ENCODE measurements at regions not wholly inside any gene's neighbourhood (a gene's known extent, or its start where the extent isn't known, plus 50 kb on each side); places are given as distances from the start of the nearest gene placed in this dataset.

DNA sequence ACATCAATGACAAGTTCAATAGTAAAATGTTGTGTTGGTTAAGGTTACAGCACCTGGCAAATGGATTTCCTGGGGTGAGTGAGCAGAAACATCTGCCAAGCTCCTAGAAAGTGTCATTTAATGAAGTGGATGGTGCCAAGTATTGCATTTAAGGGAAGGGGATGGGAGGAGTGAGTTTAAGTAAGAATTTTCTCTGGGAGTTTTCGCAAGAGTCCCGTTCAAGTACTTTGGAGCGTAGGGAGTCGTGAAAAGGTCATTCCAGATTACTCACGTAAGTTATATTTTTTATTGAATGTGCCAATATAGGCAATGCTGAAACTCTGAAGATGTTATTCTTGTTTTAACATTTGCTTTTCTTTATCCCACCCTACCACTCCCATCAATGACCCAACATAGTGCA is 117.4 kb upstream of the RAB3GAP2 start:
- H3K27ac ChIP-seq: no peak overlapping the region

GRCh38 chr1:220386494-220387195 is 114.4 kb upstream of the RAB3GAP2 start:
- Histone ChIP-seq H3K27ac (no peak overlapping the region), H3K4me3 (no peak overlapping the region), H3K27me3 (no peaks in the 10 kb centered on the region), H3K9me3 (ENCODE audit: low read depth) (no peaks in the 10 kb centered on the region), H3K36me3 (no peaks in the 10 kb centered on the region), H3K4me1 (ENCODE audit: low read depth) (peaks cover 20% of the 10 kb centered on the region)
- DNase-seq (ENCODE audit: low read depth in 1 of 2, low spot score in 1 of 2): no peak
- no peak for TF ChIP-seq CTCF (IDR thresholded peaks at IDR 0.05; ENCODE audit: low read depth, low read length)

More for the DNA sequence above, 117.4 kb upstream of the RAB3GAP2 start:
- Histone ChIP-seq H3K4me3 (no peak overlapping the region), H3K27me3 (no peaks in the 10 kb centered on the region), H3K4me1 (ENCODE audit: low read depth) (no peaks in the 10 kb centered on the region), H3K9me3 (ENCODE audit: low read depth) (no peaks in the 10 kb centered on the region), H3K36me3 (no peaks in the 10 kb centered on the region)
- no peak for TF ChIP-seq CTCF (IDR thresholded peaks at IDR 0.05; ENCODE audit: low read depth, low read length)
- DNase-seq (ENCODE audit: low read depth in 1 of 2, low spot score in 1 of 2): no peak

- H3K9me3 ChIP-seq (ENCODE audit: low read depth): no peaks in the 10 kb centered on the region
- no peak for TF ChIP-seq CTCF (IDR thresholded peaks at IDR 0.05; ENCODE audit: low read depth, low read length)
Observed at GRCh38 chr1:220385158-220385557, 112.9 kb upstream of the RAB3GAP2 start.

DNA sequence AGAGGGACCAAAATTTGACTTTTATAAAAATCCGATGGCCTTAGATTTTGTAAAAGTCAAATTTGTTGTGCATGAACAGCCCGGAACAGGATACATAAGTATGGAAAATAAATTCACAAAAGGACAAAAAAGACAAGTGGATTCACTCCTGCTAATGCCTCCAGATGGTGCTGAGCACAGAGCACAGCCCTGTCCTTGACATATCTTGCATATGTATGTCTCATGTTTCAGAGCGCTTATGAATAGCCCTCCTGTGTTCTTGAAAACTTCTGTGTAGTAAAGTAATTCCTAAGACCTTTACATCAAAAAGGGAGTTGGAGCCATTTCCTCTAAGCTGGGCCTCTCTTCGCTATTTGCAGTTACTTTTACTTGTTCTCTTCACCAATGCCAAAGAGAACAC is 110.7 kb upstream of the RAB3GAP2 start:
- peak in 1 of 2 donors; percentile 32 for DNase-seq (ENCODE audit: low read depth in 1 of 2, low spot score in 1 of 2)
- Histone ChIP-seq H3K36me3 (no peaks in the 10 kb centered on the region), H3K4me3 (no peak overlapping the region), H3K4me1 (ENCODE audit: low read depth) (peaks cover 20% of the 10 kb centered on the region), H3K9me3 (ENCODE audit: low read depth) (no peaks in the 10 kb centered on the region), H3K27ac (peak overlapping the region; percentile 77), H3K27me3 (no peaks in the 10 kb centered on the region)
- no peak for TF ChIP-seq CTCF (IDR thresholded peaks at IDR 0.05; ENCODE audit: low read depth, low read length)

More at GRCh38 chr1:220385158-220385557, 112.9 kb upstream of the RAB3GAP2 start:
- Histone ChIP-seq H3K27ac (no peak overlapping the region), H3K4me1 (ENCODE audit: low read depth) (peaks cover 20% of the 10 kb centered on the region), H3K4me3 (no peak overlapping the region), H3K27me3 (no peaks in the 10 kb centered on the region), H3K36me3 (no peaks in the 10 kb centered on the region)
- DNase-seq (ENCODE audit: low read depth in 1 of 2, low spot score in 1 of 2): no peak

DNA sequence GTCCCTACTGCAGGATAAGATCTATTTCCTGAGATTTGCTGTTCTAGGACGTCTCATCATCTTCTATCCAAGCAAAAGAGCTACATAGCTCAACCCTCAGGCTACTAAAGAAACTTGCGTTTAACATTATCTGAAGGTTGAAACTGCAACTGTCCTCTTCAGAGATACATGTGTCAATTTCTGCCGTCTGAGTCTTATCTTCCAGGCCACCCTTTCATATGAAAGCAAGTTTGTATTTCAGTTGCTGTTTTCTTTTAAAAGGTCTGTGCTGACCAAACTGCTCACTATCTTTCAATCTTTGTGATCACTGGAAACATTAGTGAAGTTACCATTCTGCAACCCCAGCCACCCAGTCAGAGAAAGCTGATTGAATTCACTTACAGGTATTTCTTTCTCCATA is 108.6 kb upstream of the RAB3GAP2 start:
- no peaks in the 10 kb centered on the region for H3K27me3 ChIP-seq
- no peak for TF ChIP-seq CTCF (IDR thresholded peaks at IDR 0.05; ENCODE audit: low read depth, low read length)
- H3K9me3 ChIP-seq (ENCODE audit: low read depth): no peaks in the 10 kb centered on the region
- no peak for DNase-seq (ENCODE audit: low read depth in 1 of 2, low spot score in 1 of 2)
- H3K4me3 ChIP-seq: no peak overlapping the region
- H3K27ac ChIP-seq: peak overlapping the region; percentile 0
- H3K4me1 ChIP-seq (ENCODE audit: low read depth): peaks cover 20% of the 10 kb centered on the region
- H3K36me3 ChIP-seq: no peaks in the 10 kb centered on the region

Measured in cardiac muscle cell (in vitro differentiated cells and primary cell).